ENCODE measurements at regions not wholly inside any gene's neighbourhood (a gene's known extent, or its start where the extent isn't known, plus 50 kb on each side); places are given as distances from the start of the nearest gene placed in this dataset.

DNA sequence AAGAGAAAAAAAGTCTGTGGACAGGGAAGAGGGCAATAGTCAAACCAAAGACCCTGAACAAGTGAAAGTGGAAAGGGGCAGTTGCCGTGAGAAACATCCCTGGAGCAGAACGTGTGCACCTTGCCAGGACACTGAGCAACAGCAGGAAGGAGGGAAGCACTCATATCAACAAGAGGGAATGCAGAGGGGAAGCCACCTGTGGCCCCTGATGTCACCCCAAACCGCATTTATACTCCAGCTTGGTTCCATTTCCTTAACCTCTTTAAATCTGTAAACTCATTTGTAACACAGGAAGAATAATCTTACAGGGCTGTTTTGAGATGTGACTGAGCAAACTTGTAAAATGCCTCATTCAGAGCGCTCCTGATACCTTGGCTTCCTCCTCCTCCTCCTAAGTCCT lies 698.8 kb downstream of the DIAPH3 start:
- Histone ChIP-seq H3K4me3 (replicated peaks; ENCODE audit: insufficient read depth, low read length) (no peak overlapping the region), H3K27ac (replicated peaks) (no peak overlapping the region), H3K27me3 (ENCODE audit: insufficient read depth, poor library complexity, severe bottlenecking) (peaks cover 2% of the 10 kb centered on the region)
- TF ChIP-seq, protein P1, sequence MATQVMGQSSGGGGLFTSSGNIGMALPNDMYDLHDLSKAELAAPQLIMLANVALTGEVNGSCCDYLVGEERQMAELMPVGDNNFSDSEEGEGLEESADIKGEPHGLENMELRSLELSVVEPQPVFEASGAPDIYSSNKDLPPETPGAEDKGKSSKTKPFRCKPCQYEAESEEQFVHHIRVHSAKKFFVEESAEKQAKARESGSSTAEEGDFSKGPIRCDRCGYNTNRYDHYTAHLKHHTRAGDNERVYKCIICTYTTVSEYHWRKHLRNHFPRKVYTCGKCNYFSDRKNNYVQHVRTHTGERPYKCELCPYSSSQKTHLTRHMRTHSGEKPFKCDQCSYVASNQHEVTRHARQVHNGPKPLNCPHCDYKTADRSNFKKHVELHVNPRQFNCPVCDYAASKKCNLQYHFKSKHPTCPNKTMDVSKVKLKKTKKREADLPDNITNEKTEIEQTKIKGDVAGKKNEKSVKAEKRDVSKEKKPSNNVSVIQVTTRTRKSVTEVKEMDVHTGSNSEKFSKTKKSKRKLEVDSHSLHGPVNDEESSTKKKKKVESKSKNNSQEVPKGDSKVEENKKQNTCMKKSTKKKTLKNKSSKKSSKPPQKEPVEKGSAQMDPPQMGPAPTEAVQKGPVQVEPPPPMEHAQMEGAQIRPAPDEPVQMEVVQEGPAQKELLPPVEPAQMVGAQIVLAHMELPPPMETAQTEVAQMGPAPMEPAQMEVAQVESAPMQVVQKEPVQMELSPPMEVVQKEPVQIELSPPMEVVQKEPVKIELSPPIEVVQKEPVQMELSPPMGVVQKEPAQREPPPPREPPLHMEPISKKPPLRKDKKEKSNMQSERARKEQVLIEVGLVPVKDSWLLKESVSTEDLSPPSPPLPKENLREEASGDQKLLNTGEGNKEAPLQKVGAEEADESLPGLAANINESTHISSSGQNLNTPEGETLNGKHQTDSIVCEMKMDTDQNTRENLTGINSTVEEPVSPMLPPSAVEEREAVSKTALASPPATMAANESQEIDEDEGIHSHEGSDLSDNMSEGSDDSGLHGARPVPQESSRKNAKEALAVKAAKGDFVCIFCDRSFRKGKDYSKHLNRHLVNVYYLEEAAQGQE (IDR thresholded peaks at IDR 0.05; ENCODE audit: insufficient replicate concordance, low read depth), result no peak
- TF ChIP-seq GABPA (IDR thresholded peaks at IDR 0.05; ENCODE audit: low read depth) (no peak), POLR2AphosphoS5 (IDR thresholded peaks at IDR 0.05; ENCODE audit: low read depth) (no peak), SPI1 (IDR thresholded peaks at IDR 0.05; ENCODE audit: borderline replicate concordance, low read depth) (no peak)
- TF ChIP-seq, protein P2, sequence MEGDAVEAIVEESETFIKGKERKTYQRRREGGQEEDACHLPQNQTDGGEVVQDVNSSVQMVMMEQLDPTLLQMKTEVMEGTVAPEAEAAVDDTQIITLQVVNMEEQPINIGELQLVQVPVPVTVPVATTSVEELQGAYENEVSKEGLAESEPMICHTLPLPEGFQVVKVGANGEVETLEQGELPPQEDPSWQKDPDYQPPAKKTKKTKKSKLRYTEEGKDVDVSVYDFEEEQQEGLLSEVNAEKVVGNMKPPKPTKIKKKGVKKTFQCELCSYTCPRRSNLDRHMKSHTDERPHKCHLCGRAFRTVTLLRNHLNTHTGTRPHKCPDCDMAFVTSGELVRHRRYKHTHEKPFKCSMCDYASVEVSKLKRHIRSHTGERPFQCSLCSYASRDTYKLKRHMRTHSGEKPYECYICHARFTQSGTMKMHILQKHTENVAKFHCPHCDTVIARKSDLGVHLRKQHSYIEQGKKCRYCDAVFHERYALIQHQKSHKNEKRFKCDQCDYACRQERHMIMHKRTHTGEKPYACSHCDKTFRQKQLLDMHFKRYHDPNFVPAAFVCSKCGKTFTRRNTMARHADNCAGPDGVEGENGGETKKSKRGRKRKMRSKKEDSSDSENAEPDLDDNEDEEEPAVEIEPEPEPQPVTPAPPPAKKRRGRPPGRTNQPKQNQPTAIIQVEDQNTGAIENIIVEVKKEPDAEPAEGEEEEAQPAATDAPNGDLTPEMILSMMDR (IDR thresholded peaks at IDR 0.05; ENCODE audit: insufficient read depth, low read length), result no peak
- no peak for DNase-seq (ENCODE audit: low read depth in 1 of 2, low spot score in 1 of 2)

DNA sequence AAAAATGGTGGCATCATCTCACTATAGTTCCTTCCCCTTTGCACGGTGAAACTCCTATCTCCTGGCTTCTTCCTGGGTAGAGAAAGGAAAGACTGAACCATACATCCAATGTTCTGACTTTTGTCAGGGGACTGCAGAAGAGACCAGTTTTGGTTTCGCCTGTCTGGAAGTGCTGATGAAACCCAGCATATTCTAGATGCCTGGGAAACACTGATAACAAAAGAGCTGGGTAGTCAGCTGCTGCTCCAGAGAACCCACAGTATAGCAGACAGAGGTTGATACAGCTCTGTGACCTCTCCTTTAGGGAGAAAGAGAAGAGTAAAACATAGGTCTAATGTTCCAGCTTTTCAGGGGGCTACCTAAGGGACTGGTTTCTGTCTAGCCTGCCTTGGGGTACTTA lies 695.3 kb downstream of the DIAPH3 start:
- DNase-seq (ENCODE audit: low read depth in 1 of 2, low spot score in 1 of 2), result no peak
- peaks cover 3% of the 10 kb centered on the region for H3K27me3 ChIP-seq (ENCODE audit: insufficient read depth, poor library complexity, severe bottlenecking)
- TF ChIP-seq SPI1 (IDR thresholded peaks at IDR 0.05; ENCODE audit: borderline replicate concordance, low read depth) (no peak), POLR2AphosphoS5 (IDR thresholded peaks at IDR 0.05; ENCODE audit: low read depth) (no peak), GABPA (IDR thresholded peaks at IDR 0.05; ENCODE audit: low read depth) (no peak)
- TF ChIP-seq, protein P2 (IDR thresholded peaks at IDR 0.05; ENCODE audit: insufficient read depth, low read length), result no peak
- TF ChIP-seq, protein P1 (IDR thresholded peaks at IDR 0.05; ENCODE audit: insufficient replicate concordance, low read depth), result no peak
- no peak overlapping the region for H3K27ac ChIP-seq (replicated peaks)
- H3K4me3 ChIP-seq (replicated peaks; ENCODE audit: insufficient read depth, low read length), result no peak overlapping the region

- DNase-seq (ENCODE audit: low read depth in 1 of 2, low spot score in 1 of 2), result no peak
- Histone ChIP-seq H3K27me3 (ENCODE audit: insufficient read depth, poor library complexity, severe bottlenecking) (peaks cover 3% of the 10 kb centered on the region), H3K4me3 (replicated peaks; ENCODE audit: insufficient read depth, low read length) (no peak overlapping the region), H3K27ac (replicated peaks) (no peak overlapping the region)
- no peak for TF ChIP-seq SPI1 (IDR thresholded peaks at IDR 0.05; ENCODE audit: borderline replicate concordance, low read depth)
- TF ChIP-seq, protein P2 (IDR thresholded peaks at IDR 0.05; ENCODE audit: insufficient read depth, low read length), result no peak
- TF ChIP-seq, protein P1 (IDR thresholded peaks at IDR 0.05; ENCODE audit: insufficient replicate concordance, low read depth), result no peak
These were observed 692.6 kb downstream of the DIAPH3 start for GRCh38 chr13:59471106-59471505.

Measured in HL-60 (cell line).